ENCODE measurements at regions not wholly inside any gene's neighbourhood (a gene's known extent, or its start where the extent isn't known, plus 50 kb on each side); places are given as distances from the start of the nearest gene placed in this dataset.

GRCh38 chr2:12102679-12103078, 356.2 kb downstream of the LPIN1 start:
- TF ChIP-seq YY1 (IDR thresholded peaks at IDR 0.05; ENCODE audit: insufficient read depth, insufficient read length) (no peak), ZNF274 (IDR thresholded peaks at IDR 0.05; ENCODE audit: low read depth, low read length) (no peak)
